ENCODE measurements at regions not wholly inside any gene's neighbourhood (a gene's known extent, or its start where the extent isn't known, plus 50 kb on each side); places are given as distances from the start of the nearest gene placed in this dataset.

GRCh38 chr12:4041187-4041885 lies 168.1 kb upstream of the PARP11 start:
- intact Hi-C loops (cut with DNase I; ENCODE audit: low total_unique reads): no loop called here
- Histone ChIP-seq H3K4me1 (no peaks in the 10 kb centered on the region), H3K9me3 (no peaks in the 10 kb centered on the region), H3K4me3 (no peak overlapping the region), H3K27ac (no peak overlapping the region), H3K27me3 (peaks cover 0 to 6% of the 10 kb centered on the region in 2 donors), H3K36me3 (no peaks in the 10 kb centered on the region)
- DNase-seq (ENCODE audit: low spot score in 2 of 2): no peak
- no peak for TF ChIP-seq POLR2AphosphoS5 (IDR thresholded peaks at IDR 0.05)
- TF ChIP-seq, protein P1, sequence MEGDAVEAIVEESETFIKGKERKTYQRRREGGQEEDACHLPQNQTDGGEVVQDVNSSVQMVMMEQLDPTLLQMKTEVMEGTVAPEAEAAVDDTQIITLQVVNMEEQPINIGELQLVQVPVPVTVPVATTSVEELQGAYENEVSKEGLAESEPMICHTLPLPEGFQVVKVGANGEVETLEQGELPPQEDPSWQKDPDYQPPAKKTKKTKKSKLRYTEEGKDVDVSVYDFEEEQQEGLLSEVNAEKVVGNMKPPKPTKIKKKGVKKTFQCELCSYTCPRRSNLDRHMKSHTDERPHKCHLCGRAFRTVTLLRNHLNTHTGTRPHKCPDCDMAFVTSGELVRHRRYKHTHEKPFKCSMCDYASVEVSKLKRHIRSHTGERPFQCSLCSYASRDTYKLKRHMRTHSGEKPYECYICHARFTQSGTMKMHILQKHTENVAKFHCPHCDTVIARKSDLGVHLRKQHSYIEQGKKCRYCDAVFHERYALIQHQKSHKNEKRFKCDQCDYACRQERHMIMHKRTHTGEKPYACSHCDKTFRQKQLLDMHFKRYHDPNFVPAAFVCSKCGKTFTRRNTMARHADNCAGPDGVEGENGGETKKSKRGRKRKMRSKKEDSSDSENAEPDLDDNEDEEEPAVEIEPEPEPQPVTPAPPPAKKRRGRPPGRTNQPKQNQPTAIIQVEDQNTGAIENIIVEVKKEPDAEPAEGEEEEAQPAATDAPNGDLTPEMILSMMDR (IDR thresholded peaks at IDR 0.05): no peak
- no peak for TF ChIP-seq POLR2A (IDR thresholded peaks at IDR 0.05)

DNA sequence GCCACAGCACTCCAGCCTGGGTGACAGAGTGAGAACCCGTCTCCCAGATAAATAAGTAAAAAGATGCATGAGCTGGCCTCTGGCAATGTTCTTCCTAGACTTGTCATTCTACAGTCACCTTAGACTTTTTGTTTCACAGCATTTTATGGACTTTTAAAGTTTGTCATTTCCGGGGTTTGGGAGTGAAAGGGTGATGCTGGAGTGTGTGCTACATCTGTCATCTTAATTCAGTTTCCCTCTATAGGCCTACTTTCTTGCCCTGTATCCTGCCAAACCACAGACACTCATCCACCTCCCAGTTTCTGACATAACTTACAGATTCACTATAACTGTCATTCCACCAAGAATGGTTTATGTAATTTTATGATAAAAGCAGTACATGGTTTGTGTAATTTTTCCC lies 166.7 kb upstream of the PARP11 start:
- no peak for DNase-seq (ENCODE audit: low spot score in 2 of 2)
- Histone ChIP-seq H3K27me3 (no peaks in the 10 kb centered on the region), H3K36me3 (no peaks in the 10 kb centered on the region), H3K4me1 (no peaks in the 10 kb centered on the region), H3K27ac (no peak overlapping the region), H3K9me3 (no peaks in the 10 kb centered on the region), H3K4me3 (no peak overlapping the region)
- intact Hi-C loops (cut with DNase I; ENCODE audit: low total_unique reads): loop anchor here (5.0 kb wide), 1 partner anchor 788 kb away; no protein-coding TSS in a partner anchor
- no peak for TF ChIP-seq POLR2A (IDR thresholded peaks at IDR 0.05)

GRCh38 chr12:4037747-4038312 lies 164.6 kb upstream of the PARP11 start:
- no peaks in the 10 kb centered on the region for H3K4me1 ChIP-seq
- no peaks in the 10 kb centered on the region for H3K9me3 ChIP-seq
- no peaks in the 10 kb centered on the region for H3K36me3 ChIP-seq
- no peaks in the 10 kb centered on the region for H3K27me3 ChIP-seq
- H3K27ac ChIP-seq: no peak overlapping the region
- intact Hi-C loops (cut with DNase I; ENCODE audit: low total_unique reads): loop anchor here (5.0 kb wide), 1 partner anchor 786 kb away; no protein-coding TSS in a partner anchor
- H3K4me3 ChIP-seq: no peak overlapping the region
- DNase-seq (ENCODE audit: low spot score in 2 of 2): peak in 1 of 2 donors; percentile 35
- TF ChIP-seq POLR2AphosphoS5 (IDR thresholded peaks at IDR 0.05): no peak
- TF ChIP-seq, protein P1 (IDR thresholded peaks at IDR 0.05): peak; percentile 48 to 79 (median 75)
- TF ChIP-seq POLR2A (IDR thresholded peaks at IDR 0.05): no peak

DNA sequence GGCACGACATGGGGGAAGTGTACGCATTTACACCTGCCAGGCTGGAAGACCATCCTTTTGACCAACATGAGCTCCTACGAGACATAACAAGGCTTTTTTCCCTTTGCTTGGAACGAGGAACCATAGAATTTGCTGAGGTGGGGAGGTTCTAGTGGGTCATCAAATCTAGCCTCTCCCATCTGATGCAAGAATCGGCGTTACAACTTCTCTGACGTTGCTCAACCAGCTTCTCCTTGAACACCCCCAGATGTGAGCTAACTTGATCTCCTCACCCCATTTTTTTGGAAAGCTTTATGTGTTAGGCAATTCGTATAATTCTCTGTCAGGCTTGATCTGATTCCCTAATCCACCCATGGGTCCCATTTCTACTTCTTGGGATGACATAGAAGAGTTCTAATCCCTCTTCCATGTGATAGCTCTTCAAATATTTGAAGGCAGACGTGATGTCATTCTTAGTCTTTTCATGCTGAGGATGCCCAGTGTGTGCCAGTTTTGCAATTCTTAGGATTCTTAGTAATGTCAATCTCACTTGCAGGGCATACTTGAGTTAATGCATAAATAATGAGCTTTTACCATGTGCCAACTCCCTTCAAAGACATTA lies 163.6 kb upstream of the PARP11 start:
- H3K9me3 ChIP-seq: no peaks in the 10 kb centered on the region
- intact Hi-C loops (cut with DNase I; ENCODE audit: low total_unique reads): loop anchor here (5.0 kb wide), 1 partner anchor 784 kb away; no protein-coding TSS in a partner anchor
- H3K36me3 ChIP-seq: no peaks in the 10 kb centered on the region
- DNase-seq (ENCODE audit: low spot score in 2 of 2): no peak
- no peaks in the 10 kb centered on the region for H3K27me3 ChIP-seq
- peaks cover 0 to 2% of the 10 kb centered on the region in 2 donors for H3K4me1 ChIP-seq
- H3K4me3 ChIP-seq: no peak overlapping the region
- H3K27ac ChIP-seq: no peak overlapping the region
- TF ChIP-seq POLR2AphosphoS5 (IDR thresholded peaks at IDR 0.05): no peak
- TF ChIP-seq, protein P1 (IDR thresholded peaks at IDR 0.05): no peak
- TF ChIP-seq POLR2A (IDR thresholded peaks at IDR 0.05): no peak

DNA sequence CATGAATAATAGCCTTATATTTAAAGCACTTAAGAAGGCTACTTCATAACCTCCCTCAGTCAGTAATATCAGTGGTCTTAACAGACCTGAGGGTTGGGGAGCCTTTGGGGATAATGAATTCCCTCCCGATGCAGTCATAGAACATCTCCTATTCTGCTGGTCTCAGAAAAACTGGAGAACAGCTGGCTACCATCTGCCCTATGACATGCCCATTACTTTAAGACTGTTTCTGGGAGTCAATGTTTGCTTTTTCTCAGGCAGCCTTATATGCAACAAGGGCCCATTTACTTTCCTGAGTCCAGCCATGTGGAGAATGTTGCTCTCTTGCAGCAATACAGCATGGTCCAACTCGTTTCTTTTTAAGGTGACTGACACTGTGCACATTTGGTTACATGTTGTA lies 161.7 kb upstream of the PARP11 start:
- Histone ChIP-seq H3K27me3 (no peaks in the 10 kb centered on the region), H3K4me1 (peaks cover 0 to 6% of the 10 kb centered on the region in 2 donors)
- intact Hi-C loops (cut with DNase I; ENCODE audit: low total_unique reads): loop anchor here (5.0 kb wide), 1 partner anchor 783 kb away; no protein-coding TSS in a partner anchor

More for the DNA sequence above, 161.7 kb upstream of the PARP11 start:
- no peak overlapping the region for H3K4me3 ChIP-seq
- H3K9me3 ChIP-seq: no peaks in the 10 kb centered on the region
- H3K36me3 ChIP-seq: no peaks in the 10 kb centered on the region
- no peak for TF ChIP-seq POLR2AphosphoS5 (IDR thresholded peaks at IDR 0.05)
- TF ChIP-seq POLR2A (IDR thresholded peaks at IDR 0.05): no peak
- TF ChIP-seq, protein P1 (IDR thresholded peaks at IDR 0.05): no peak
- DNase-seq (ENCODE audit: low spot score in 2 of 2): no peak
- no peak overlapping the region for H3K27ac ChIP-seq

All from breast epithelium (tissue), 4 donors.